Osteocyte (in vitro differentiated cells): ENCODE measurements at regions not wholly inside any gene's neighbourhood (a gene's known extent, or its start where the extent isn't known, plus 50 kb on each side); places are given as distances from the start of the nearest gene placed in this dataset.

Source experiments
- DNase-seq: peaks from one replicate; pipeline ENCODE4 v3.0.0; 2021; ENCODE audit warnings: mixed read lengths; ENCODE audit not compliant: unreplicated experiment; ENCODE audit errors: extremely low spot score
- H3K27ac Mint-ChIP-seq: one replicate; pipeline ENCODE4 v1.8.0; 2021; ENCODE audit warnings: mild to moderate bottlenecking, mixed read lengths; ENCODE audit not compliant: unreplicated experiment
- H3K27me3 Mint-ChIP-seq: one replicate; pipeline ENCODE4 v1.8.0; 2021; ENCODE audit warnings: mixed read lengths; ENCODE audit not compliant: unreplicated experiment
- H3K36me3 Mint-ChIP-seq: one replicate; pipeline ENCODE4 v1.8.0; 2021; ENCODE audit warnings: mixed read lengths; ENCODE audit not compliant: unreplicated experiment
- H3K4me1 Mint-ChIP-seq: one replicate; pipeline ENCODE4 v1.8.0; 2021; ENCODE audit warnings: mixed read lengths; ENCODE audit not compliant: unreplicated experiment
- H3K4me3 Mint-ChIP-seq: one replicate; pipeline ENCODE4 v1.8.0; 2021; ENCODE audit warnings: mild to moderate bottlenecking, moderate library complexity, mixed read lengths; ENCODE audit not compliant: unreplicated experiment
- H3K9me3 Mint-ChIP-seq: one replicate; pipeline ENCODE4 v1.8.0; 2021; ENCODE audit warnings: mixed read lengths; ENCODE audit not compliant: unreplicated experiment
- CTCF ChIP-seq: fragments of 200-600 bp; sonication (generic); IDR thresholded peaks from 2 replicates; pipeline ENCODE4 v1.5.0; 2021; ENCODE audit warnings: antibody characterized with exemption, mild to moderate bottlenecking, moderate library complexity

- H3K36me3 Mint-ChIP-seq: no peaks in the 10 kb centered on the region
- DNase-seq: no peak
- H3K27me3 Mint-ChIP-seq: peaks cover 16% of the 10 kb centered on the region
- no peaks in the 10 kb centered on the region for H3K4me1 Mint-ChIP-seq
- H3K27ac Mint-ChIP-seq: no peak overlapping the region
- H3K4me3 Mint-ChIP-seq: no peak overlapping the region
- H3K9me3 Mint-ChIP-seq: no peaks in the 10 kb centered on the region
- no peak for TF ChIP-seq CTCF
These were observed 172.8 kb upstream of the PTGFR start for GRCh38 chr1:78318011-78318410.

GRCh38 chr1:78319603-78320002, 171.2 kb upstream of the PTGFR start:
- TF ChIP-seq CTCF: no peak
- H3K4me3 Mint-ChIP-seq: no peak overlapping the region
- H3K27ac Mint-ChIP-seq: no peak overlapping the region
- H3K27me3 Mint-ChIP-seq: peaks cover 21% of the 10 kb centered on the region
- H3K36me3 Mint-ChIP-seq: no peaks in the 10 kb centered on the region
- H3K9me3 Mint-ChIP-seq: no peaks in the 10 kb centered on the region
- H3K4me1 Mint-ChIP-seq: no peaks in the 10 kb centered on the region
- no peak for DNase-seq

- Mint-ChIP-seq H3K9me3 (no peaks in the 10 kb centered on the region), H3K4me1 (no peaks in the 10 kb centered on the region), H3K36me3 (no peaks in the 10 kb centered on the region), H3K27ac (no peak overlapping the region), H3K27me3 (peaks cover 29% of the 10 kb centered on the region), H3K4me3 (no peak overlapping the region)
- TF ChIP-seq CTCF: no peak
- DNase-seq: no peak
These were observed 167.7 kb upstream of the PTGFR start for GRCh38 chr1:78322928-78323680.

GRCh38 chr1:78325293-78325692, 165.5 kb upstream of the PTGFR start:
- DNase-seq: no peak
- Mint-ChIP-seq H3K36me3 (no peaks in the 10 kb centered on the region), H3K4me3 (no peak overlapping the region), H3K9me3 (no peaks in the 10 kb centered on the region), H3K4me1 (no peaks in the 10 kb centered on the region), H3K27ac (no peak overlapping the region), H3K27me3 (peaks cover 31% of the 10 kb centered on the region)
- TF ChIP-seq CTCF: no peak

- peaks cover 30% of the 10 kb centered on the region for H3K27me3 Mint-ChIP-seq
- TF ChIP-seq CTCF: no peak
These were observed 161.3 kb upstream of the PTGFR start for GRCh38 chr1:78329475-78329874.

More at GRCh38 chr1:78329475-78329874, 161.3 kb upstream of the PTGFR start:
- peaks cover 1% of the 10 kb centered on the region for H3K36me3 Mint-ChIP-seq
- DNase-seq: no peak
- H3K4me1 Mint-ChIP-seq: peaks cover 3% of the 10 kb centered on the region
- no peaks in the 10 kb centered on the region for H3K9me3 Mint-ChIP-seq
- no peak overlapping the region for H3K4me3 Mint-ChIP-seq
- no peak overlapping the region for H3K27ac Mint-ChIP-seq
